Neutrophil (primary cell): ENCODE measurements at regions not wholly inside any gene's neighbourhood (a gene's known extent, or its start where the extent isn't known, plus 50 kb on each side); places are given as distances from the start of the nearest gene placed in this dataset.
A peak's percentile ranks its signal among the peaks of the same experiment; 100 is the strongest.

Experiments used
- H3K27ac ChIP-seq: fragments of 200-600 bp; sonication (generic); 2 replicates; pipeline ENCODE4 v1.5.1; 2016; ENCODE audit warnings: mild to moderate bottlenecking, moderate library complexity
- H3K27me3 ChIP-seq: fragments of 200-600 bp; sonication (generic); 2 replicates; pipeline ENCODE4 v1.6.0; 2016; ENCODE audit warnings: mild to moderate bottlenecking
- H3K36me3 ChIP-seq: fragments of 200-600 bp; sonication (generic); 2 replicates; pipeline ENCODE4 v1.5.1; 2017
- H3K4me1 ChIP-seq, 2 experiments: fragments of 200-600 bp in 1 of 2; sonication (generic) in 1 of 2; 1 replicate in 1 of 2; 2 replicates in 1 of 2; pipeline versions ENCODE4 v1.5.1 to v1.6.1; 2013 to 2016; ENCODE audit warnings: low read depth in 1 of 2, low read length in 1 of 2, mild to moderate bottlenecking in 1 of 2, moderate library complexity in 1 of 2; ENCODE audit not compliant: control insufficient read depth in 1 of 2, insufficient read depth in 1 of 2
- H3K4me3 ChIP-seq, 2 experiments: fragments of 200-600 bp in 1 of 2; sonication (generic) in 1 of 2; 1 replicate in 1 of 2; 2 replicates in 1 of 2; pipeline ENCODE4 v1.5.1; 2013 to 2016; ENCODE audit warnings: low read depth in 1 of 2, low read length in 1 of 2, mild to moderate bottlenecking in 1 of 2, moderate library complexity in 1 of 2
- H3K9me3 ChIP-seq: fragments of 200-600 bp; sonication (generic); 2 replicates; pipeline ENCODE4 v1.5.1; 2016
- TF ChIP-seq, protein P1 (sequence below): fragments of 200-600 bp; sonication (generic); IDR thresholded peaks from 2 replicates; pipeline ENCODE4 v1.5.1; 2016; ENCODE audit warnings: antibody characterized with exemption

DNA sequence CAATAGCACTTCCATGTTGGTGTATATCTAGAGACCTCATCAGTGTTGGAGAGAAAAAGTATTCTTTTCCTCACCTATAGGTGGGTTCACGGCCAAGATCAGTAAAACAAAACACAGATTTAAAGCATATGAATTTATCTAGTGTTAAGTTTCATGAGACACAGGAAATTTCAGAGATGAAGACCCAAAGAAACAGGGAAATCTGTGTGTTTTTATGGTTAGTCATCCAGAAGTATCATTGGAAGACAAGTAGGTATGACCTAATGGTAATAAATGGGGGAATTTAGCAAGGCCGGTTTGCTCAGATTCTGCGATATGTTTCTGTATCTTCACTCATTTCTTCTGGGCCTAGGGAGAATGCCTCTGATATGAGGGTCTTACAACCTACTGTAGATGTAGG, 419.6 kb upstream of the MARCKS start:
- Histone ChIP-seq H3K27me3 (no peaks in the 10 kb centered on the region), H3K4me1 (peaks cover 19 to 21% of the 10 kb centered on the region in 2 experiments), H3K36me3 (no peaks in the 10 kb centered on the region), H3K9me3 (no peaks in the 10 kb centered on the region), H3K4me3 (no peak overlapping the region), H3K27ac (no peak overlapping the region)
- TF ChIP-seq, protein P1, sequence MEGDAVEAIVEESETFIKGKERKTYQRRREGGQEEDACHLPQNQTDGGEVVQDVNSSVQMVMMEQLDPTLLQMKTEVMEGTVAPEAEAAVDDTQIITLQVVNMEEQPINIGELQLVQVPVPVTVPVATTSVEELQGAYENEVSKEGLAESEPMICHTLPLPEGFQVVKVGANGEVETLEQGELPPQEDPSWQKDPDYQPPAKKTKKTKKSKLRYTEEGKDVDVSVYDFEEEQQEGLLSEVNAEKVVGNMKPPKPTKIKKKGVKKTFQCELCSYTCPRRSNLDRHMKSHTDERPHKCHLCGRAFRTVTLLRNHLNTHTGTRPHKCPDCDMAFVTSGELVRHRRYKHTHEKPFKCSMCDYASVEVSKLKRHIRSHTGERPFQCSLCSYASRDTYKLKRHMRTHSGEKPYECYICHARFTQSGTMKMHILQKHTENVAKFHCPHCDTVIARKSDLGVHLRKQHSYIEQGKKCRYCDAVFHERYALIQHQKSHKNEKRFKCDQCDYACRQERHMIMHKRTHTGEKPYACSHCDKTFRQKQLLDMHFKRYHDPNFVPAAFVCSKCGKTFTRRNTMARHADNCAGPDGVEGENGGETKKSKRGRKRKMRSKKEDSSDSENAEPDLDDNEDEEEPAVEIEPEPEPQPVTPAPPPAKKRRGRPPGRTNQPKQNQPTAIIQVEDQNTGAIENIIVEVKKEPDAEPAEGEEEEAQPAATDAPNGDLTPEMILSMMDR = no peak

GRCh38 chr6:113439866-113440265, 417.3 kb upstream of the MARCKS start:
- Histone ChIP-seq H3K36me3 (no peaks in the 10 kb centered on the region), H3K4me3 (no peak overlapping the region), H3K27me3 (no peaks in the 10 kb centered on the region), H3K4me1 (no peaks in the 10 kb centered on the region), H3K27ac (no peak overlapping the region), H3K9me3 (no peaks in the 10 kb centered on the region)
- TF ChIP-seq, protein P1 = no peak

- peaks cover 6% of the 10 kb centered on the region in 2 experiments for H3K4me1 ChIP-seq
- no peaks in the 10 kb centered on the region for H3K27me3 ChIP-seq
- H3K9me3 ChIP-seq = no peaks in the 10 kb centered on the region
- TF ChIP-seq, protein P1 = no peak
- H3K4me3 ChIP-seq = no peak overlapping the region
- no peak overlapping the region for H3K27ac ChIP-seq
- no peaks in the 10 kb centered on the region for H3K36me3 ChIP-seq
These were observed 415.1 kb upstream of the MARCKS start for GRCh38 chr6:113442040-113442439.

DNA sequence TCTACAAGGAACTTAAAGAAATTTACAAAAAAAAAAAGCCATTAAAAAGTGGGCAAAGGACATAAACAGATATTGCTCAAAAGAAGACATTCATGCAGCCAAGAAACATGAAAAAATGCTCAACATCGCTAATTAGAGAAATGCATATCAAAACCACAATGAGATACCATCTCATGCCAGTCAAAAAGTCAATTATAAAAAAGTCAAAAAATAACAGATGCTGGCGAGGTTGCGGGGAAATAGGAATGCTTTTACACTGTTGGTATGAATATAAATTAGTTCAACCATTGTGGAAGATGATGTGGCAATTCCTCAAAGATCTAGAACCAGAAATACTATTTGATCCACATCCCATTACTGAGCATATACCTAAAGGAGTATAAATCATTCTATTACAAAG, 411.9 kb upstream of the MARCKS start:
- Histone ChIP-seq H3K27ac (no peak overlapping the region), H3K9me3 (no peaks in the 10 kb centered on the region), H3K4me3 (no peak overlapping the region), H3K4me1 (peaks cover 12 to 14% of the 10 kb centered on the region in 2 experiments), H3K36me3 (no peaks in the 10 kb centered on the region), H3K27me3 (no peaks in the 10 kb centered on the region)
- TF ChIP-seq, protein P1 = no peak

DNA sequence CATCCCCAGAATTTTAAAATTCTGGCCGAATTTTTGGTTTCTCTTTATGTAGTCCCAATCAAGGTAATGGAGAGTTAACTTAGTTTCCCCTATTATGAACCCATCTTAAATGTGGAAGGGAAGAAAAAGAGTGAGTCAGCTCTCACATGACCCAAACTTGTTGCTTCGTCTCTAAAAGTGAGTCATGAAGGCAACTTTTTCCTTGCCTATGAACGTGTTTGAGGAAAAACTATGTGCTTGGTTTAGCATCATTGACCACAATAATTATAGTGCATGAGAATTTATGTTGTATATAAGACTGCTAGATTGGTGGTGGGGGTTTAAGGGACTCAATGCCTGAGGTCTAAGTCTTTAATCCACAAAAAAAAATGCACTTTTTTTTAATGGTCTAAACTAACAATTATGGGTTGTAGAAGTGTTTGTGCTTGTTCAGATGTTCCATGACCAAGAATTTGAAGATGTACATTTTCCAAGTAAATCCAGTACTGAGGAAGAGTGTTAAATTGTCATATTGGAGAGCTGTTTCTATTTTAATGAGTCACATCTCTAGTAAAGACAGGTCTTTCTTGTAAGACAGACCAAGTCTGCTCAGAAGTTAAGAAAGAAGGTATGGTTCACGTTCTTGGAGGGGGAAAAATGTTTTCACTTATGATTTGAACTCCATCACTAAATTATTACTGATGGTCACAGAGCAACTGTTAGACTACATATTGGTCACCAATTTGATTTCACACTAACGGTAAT, 409.9 kb upstream of the MARCKS start:
- TF ChIP-seq, protein P1 = no peak
- no peak overlapping the region for H3K4me3 ChIP-seq
- H3K4me1 ChIP-seq = peaks cover 20 to 21% of the 10 kb centered on the region in 2 experiments
- no peaks in the 10 kb centered on the region for H3K27me3 ChIP-seq
- peak overlapping the region; percentile 68 for H3K27ac ChIP-seq
- no peaks in the 10 kb centered on the region for H3K9me3 ChIP-seq
- no peaks in the 10 kb centered on the region for H3K36me3 ChIP-seq
